GM21576 (cell line): ENCODE measurements at regions not wholly inside any gene's neighbourhood (a gene's known extent, or its start where the extent isn't known, plus 50 kb on each side); places are given as distances from the start of the nearest gene placed in this dataset.
"Not testable (repeated sequence)": the region's sequence is repeated elsewhere in the genome, so short reads cannot be mapped to it uniquely, and the experiment has no call there.

Experiments used
- ATAC-seq: cut with Tn5 transposase; IDR thresholded peaks from one replicate; pipeline ENCODE4 v1.9.1; 2021; ENCODE audit warnings: mild to moderate bottlenecking, moderate library complexity; ENCODE audit not compliant: unreplicated experiment

DNA sequence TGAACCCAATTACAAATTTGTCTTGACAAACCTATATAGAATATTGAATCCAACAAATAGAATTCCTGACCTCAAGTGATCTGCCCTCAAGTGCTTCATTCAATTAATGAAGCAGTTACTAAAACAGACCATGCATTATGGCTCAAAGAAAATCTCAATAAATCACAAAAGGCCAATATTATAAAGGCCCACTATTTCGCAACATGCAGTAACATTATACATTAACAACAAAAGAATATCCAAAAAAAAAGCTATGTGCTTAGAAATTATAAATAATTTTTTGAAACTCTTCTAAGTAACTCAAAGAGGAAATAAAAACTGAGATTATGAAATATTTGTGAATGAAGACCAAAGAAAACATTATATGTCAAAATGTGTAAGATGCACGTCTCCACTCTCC, 177.7 kb downstream of the ZNF674 start:
- ATAC-seq: no peak

- ATAC-seq: no peak
These were observed 178.6 kb downstream of the ZNF674 start for GRCh38 chrX:46366381-46367207.

DNA sequence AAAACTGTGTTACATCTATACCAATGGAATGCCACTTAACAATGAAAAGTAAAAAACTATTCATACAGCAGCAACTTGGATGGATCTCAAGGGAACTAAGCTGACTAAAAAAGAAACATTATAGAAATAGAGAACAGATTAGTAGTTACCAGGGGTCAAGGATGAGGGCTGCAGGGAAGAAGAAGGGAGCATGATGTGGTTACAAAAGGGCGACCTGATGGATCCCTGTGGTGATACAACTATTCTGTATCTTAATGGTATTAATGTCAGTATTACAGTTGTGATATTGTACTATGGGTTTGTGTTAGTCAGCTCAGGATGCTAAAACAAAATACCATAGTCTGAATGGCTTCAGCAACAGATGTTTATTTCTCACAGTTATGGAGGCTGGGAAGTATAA, 190.7 kb downstream of the ZNF674 start:
- no peak for ATAC-seq

DNA sequence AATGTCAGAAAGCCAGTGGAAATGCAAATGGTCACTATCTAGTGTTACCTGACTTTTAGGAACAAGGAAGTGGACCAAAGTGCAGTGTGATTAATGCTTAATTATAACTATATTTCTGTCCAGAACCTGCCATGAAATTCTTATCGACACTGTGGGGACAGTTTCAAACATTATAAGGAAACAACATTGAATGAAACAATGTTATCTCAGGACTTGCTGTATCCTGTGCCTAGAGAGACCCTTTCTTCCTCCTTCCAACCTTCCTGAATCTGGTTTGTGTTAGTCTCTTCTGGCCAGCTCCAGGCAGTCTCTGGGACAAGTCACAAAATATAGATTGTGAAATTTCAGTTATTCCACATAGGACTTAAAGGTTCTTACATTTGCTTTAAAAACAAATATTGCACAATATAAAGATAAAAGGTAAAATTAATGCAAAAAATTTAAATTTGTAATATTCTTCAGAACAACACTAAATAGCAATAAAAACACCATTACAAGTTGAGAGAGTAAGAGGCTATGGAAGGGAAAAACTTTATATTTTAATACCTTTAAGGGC, 203.4 kb downstream of the ZNF674 start:
- no peak for ATAC-seq

DNA sequence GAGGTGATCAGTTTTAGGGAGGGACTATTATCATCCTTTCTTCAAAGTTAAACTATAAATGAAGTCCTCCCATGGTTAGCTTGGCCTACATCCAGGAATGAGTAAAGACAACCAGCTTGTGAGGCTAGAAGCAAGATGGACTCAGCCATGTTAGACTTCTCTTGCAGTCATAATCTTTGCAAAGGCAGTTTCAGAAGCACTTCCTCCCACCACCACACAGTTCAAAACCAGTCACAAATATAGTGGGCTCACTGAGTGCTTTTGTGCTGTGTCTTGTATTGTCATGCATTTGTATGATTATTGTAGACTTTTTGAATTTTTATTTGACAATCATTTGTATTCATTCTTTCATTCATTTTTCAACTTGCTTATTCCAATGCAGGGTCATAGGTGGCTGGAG, 204.5 kb downstream of the ZNF674 start:
- no peak for ATAC-seq

- ATAC-seq: no peak
These were observed 211.7 kb downstream of the ZNF674 start for GRCh38 chrX:46333550-46333949.

DNA sequence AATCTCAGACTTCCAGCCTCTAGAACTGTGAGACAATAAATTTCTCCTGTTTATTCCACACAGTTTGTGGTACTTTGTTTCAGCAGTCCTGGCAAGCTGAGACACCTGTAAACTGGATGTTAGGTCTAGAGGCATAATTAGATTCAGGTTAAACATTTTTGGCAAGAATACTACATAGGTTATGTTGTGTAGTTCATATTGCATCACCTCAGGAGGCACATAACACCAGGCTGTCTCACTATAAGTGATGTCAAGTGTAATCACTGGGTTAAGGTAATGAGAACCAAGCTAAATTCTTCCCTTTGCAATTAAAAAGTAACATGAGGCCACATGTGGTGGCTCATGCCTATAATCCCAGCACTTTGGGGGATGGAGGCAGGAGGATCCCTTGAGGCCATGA, 214.2 kb downstream of the ZNF674 start:
- ATAC-seq: no peak

- ATAC-seq: no peak
These were observed 214.7 kb downstream of the ZNF674 start for GRCh38 chrX:46330513-46330912.

DNA sequence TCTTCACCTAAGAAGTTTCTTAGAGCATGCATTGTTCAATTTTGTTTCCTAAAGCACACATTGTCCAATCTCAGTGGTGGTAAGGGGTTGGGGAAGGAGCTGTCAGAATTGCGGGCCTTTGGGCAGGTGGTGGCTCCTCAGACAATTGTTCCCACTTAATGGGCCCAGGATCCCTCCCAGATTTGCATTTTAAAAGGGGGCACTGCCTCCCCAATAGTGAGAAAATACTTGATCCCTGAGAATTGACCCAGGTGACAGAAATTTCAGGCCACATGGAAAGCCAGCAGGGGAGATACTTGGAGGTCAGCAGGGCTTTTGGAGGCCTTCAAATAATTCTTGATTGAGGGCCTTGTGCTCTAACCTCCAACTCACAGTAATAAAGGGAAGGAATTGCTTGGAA, 217.1 kb downstream of the ZNF674 start:
- ATAC-seq: no peak

- no peak for ATAC-seq
These were observed 217.6 kb downstream of the ZNF674 start for GRCh38 chrX:46327566-46328115.

GRCh38 chrX:46326161-46326560, 219.1 kb downstream of the ZNF674 start:
- ATAC-seq: no peak

- ATAC-seq: no peak
These were observed 219.8 kb downstream of the ZNF674 start for GRCh38 chrX:46325312-46325877.

GRCh38 chrX:46324166-46324565, 221.1 kb downstream of the ZNF674 start:
- no peak for ATAC-seq

DNA sequence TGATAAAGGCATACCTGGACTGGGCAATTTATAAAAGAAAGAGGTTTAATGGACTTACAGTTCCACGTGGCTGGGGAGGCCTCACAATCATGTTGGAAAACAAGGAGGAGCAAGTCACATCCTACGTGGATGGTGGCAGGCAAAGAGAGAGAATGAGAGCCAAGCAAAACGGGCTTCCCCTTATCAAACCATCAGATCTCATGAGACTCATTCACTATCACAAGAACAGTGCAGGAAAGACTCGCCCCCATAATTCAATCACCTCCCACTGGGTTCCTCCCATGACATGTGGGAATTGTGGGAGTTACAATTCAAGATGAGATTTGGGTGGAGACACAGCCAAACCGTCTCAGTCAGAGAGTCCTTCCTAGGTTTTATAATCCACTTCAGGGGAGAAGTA, 222.3 kb downstream of the ZNF674 start:
- not testable (repeated sequence) for ATAC-seq

DNA sequence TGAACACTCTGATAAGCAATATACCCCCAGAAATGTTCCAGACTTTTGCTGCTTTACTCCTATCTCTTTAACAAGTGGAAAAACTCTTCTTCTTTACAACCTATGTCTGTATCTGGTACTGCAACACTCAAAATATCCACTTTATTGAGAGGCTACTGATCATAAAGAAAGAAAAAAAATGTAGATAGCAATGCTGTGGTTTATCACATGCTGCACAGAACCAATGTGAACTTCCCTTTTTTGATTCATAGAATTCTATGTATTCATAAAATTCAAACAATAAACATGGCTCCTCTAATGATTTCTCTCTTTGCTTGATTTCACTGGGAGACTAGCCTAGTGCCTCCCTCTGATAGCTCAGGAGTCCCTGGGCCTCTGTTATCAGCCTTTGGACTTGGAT, 223.5 kb downstream of the ZNF674 start:
- no peak for ATAC-seq

- no peak for ATAC-seq
These were observed 225.5 kb downstream of the ZNF674 start for GRCh38 chrX:46319750-46320149.

DNA sequence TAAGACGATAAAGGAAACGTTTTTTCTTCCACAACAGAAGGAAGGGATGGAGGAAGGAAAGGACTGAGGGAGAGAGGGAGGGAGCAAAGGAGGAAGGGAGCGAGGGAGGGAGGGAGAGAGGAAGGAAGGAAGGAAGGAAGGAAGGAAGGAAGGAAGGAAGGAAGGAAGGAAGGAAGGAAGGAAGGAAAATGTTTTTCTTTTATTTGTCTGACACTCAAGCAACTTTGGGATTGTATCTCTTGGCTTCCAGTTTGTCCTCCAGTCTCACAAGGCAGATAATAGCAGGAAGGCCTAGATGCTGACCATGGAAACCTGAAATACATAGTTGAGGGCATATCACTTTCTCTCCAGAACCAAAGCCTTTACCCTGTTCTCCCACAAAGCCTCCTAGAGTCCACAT, 226.7 kb downstream of the ZNF674 start:
- no peak for ATAC-seq

DNA sequence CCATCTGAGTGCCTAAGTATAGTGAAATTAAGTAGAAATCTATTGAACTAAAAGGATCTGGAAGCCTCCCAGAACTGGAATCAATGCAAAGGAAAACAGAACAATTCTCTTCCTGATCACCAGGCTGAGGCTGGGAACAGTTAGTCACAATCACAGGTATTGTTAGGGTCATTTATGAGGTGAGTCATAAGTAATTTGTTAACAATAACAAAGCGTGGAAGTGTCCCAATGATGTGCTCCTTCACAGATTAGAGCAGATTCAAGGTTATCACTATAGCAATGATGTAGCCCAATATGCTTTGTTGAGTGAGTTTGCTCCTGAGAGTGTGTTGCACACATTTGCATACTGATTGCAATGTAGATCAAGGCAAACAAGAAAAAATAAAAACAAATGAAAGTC, 228.1 kb downstream of the ZNF674 start:
- no peak for ATAC-seq

- no peak for ATAC-seq
These were observed 233.6 kb downstream of the ZNF674 start for GRCh38 chrX:46311581-46312120.

GRCh38 chrX:46310815-46311497, 234.3 kb downstream of the ZNF674 start:
- no peak for ATAC-seq

GRCh38 chrX:46308110-46308509, 237.1 kb downstream of the ZNF674 start:
- ATAC-seq: no peak
